ENCODE measurements at regions not wholly inside any gene's neighbourhood (a gene's known extent, or its start where the extent isn't known, plus 50 kb on each side); places are given as distances from the start of the nearest gene placed in this dataset.

- Histone ChIP-seq H3K27me3 (no peaks in the 10 kb centered on the region), H3K9me3 (ENCODE audit: low read depth) (peaks cover 4% of the 10 kb centered on the region), H3K4me1 (ENCODE audit: insufficient read depth) (no peaks in the 10 kb centered on the region), H3K79me2 (no peaks in the 10 kb centered on the region), H4K20me1 (ENCODE audit: insufficient read depth, poor library complexity, severe bottlenecking) (no peaks in the 10 kb centered on the region), H3K36me3 (replicated peaks; ENCODE audit: insufficient read depth, low read depth) (no peaks in the 10 kb centered on the region), H3K9me2 (replicated peaks; ENCODE audit: insufficient read depth) (no peaks in the 10 kb centered on the region), H2AFZ (no peak overlapping the region), H3K4me3 (no peak overlapping the region), H3K27ac (no peak overlapping the region), H3K4me2 (no peak overlapping the region)
- WGBS (ENCODE audit: low lambda C conversion rate, missing lambda C conversion rate) = 68% methylated on average over 2 of the region's 2 CpGs
- no peak for TF ChIP-seq CTCF (IDR thresholded peaks at IDR 0.05; ENCODE audit: poor library complexity)
- TF ChIP-seq EZH2 (IDR thresholded peaks at IDR 0.05; ENCODE audit: borderline replicate concordance) = no peak
- TF ChIP-seq EZH2phosphoT487 (IDR thresholded peaks at IDR 0.05; ENCODE audit: low read depth, severe bottlenecking, unreplicated experiment) = no peak
- no peak for DNase-seq (ENCODE audit: low spot score)
These were observed 52.1 kb downstream of the STYXL2 start for GRCh38 chr1:167145965-167146364.

- Histone ChIP-seq H4K20me1 (ENCODE audit: insufficient read depth, poor library complexity, severe bottlenecking) (no peaks in the 10 kb centered on the region), H3K9me3 (ENCODE audit: low read depth) (peaks cover 4% of the 10 kb centered on the region), H3K36me3 (replicated peaks; ENCODE audit: insufficient read depth, low read depth) (no peaks in the 10 kb centered on the region), H3K79me2 (no peaks in the 10 kb centered on the region), H2AFZ (no peak overlapping the region), H3K4me1 (ENCODE audit: insufficient read depth) (no peaks in the 10 kb centered on the region), H3K4me3 (no peak overlapping the region), H3K9me2 (replicated peaks; ENCODE audit: insufficient read depth) (no peaks in the 10 kb centered on the region), H3K27ac (no peak overlapping the region), H3K27me3 (no peaks in the 10 kb centered on the region), H3K4me2 (no peak overlapping the region)
- WGBS (ENCODE audit: low lambda C conversion rate, missing lambda C conversion rate) = 51% methylated on average over 2 of the region's 2 CpGs
- TF ChIP-seq EZH2phosphoT487 (IDR thresholded peaks at IDR 0.05; ENCODE audit: low read depth, severe bottlenecking, unreplicated experiment) (no peak), CTCF (IDR thresholded peaks at IDR 0.05; ENCODE audit: poor library complexity) (no peak), EZH2 (IDR thresholded peaks at IDR 0.05; ENCODE audit: borderline replicate concordance) (no peak)
- DNase-seq (ENCODE audit: low spot score) = no peak
These were observed 53.1 kb downstream of the STYXL2 start for GRCh38 chr1:167146903-167147539.

- Histone ChIP-seq H3K4me2 (no peak overlapping the region), H3K4me1 (ENCODE audit: insufficient read depth) (no peaks in the 10 kb centered on the region), H3K9me3 (ENCODE audit: low read depth) (peaks cover 4% of the 10 kb centered on the region), H3K4me3 (no peak overlapping the region), H2AFZ (no peak overlapping the region), H3K36me3 (replicated peaks; ENCODE audit: insufficient read depth, low read depth) (no peaks in the 10 kb centered on the region), H3K27ac (no peak overlapping the region), H3K9me2 (replicated peaks; ENCODE audit: insufficient read depth) (no peaks in the 10 kb centered on the region), H3K27me3 (no peaks in the 10 kb centered on the region), H3K79me2 (no peaks in the 10 kb centered on the region), H4K20me1 (ENCODE audit: insufficient read depth, poor library complexity, severe bottlenecking) (no peaks in the 10 kb centered on the region)
- TF ChIP-seq CTCF (IDR thresholded peaks at IDR 0.05; ENCODE audit: poor library complexity) = no peak
- no peak for TF ChIP-seq EZH2phosphoT487 (IDR thresholded peaks at IDR 0.05; ENCODE audit: low read depth, severe bottlenecking, unreplicated experiment)
- TF ChIP-seq EZH2 (IDR thresholded peaks at IDR 0.05; ENCODE audit: borderline replicate concordance) = no peak
- WGBS (ENCODE audit: low lambda C conversion rate, missing lambda C conversion rate) = 16% methylated on average over 1 of the region's 1 CpG
- DNase-seq (ENCODE audit: low spot score) = no peak
These were observed 54.5 kb downstream of the STYXL2 start for GRCh38 chr1:167148421-167148820.

All from hepatocyte (in vitro differentiated cells).